Left lung (tissue), 4 donors: ENCODE measurements at regions not wholly inside any gene's neighbourhood (a gene's known extent, or its start where the extent isn't known, plus 50 kb on each side); places are given as distances from the start of the nearest gene placed in this dataset.

Source experiments
- ATAC-seq: fragments of 200-7000 bp; cut with Tn5 transposase; one replicate; pipeline ENCODE4 v1.9.1; 2020; ENCODE audit warnings: moderate library complexity
- DNase-seq, 4 donors: peaks; one replicate each; pipeline ENCODE4 v3.0.0-alpha.2; 2013 to 2020
- H3K27ac ChIP-seq, 2 donors: fragments of 200-600 bp; sonication (generic) in 1 of 2; one replicate each; pipeline versions ENCODE4 v1.5.0 to v1.8.0; 2020 to 2021
- H3K27me3 ChIP-seq, 2 donors: fragments of 200-600 bp; sonication (generic) in 1 of 2; one replicate each; pipeline versions ENCODE4 v1.5.0 to v1.8.0; 2020 to 2021
- H3K36me3 ChIP-seq, 2 donors: fragments of 200-600 bp; sonication (generic) in 1 of 2; one replicate each; pipeline versions ENCODE4 v1.5.0 to v1.8.0; 2020 to 2021
- H3K4me1 ChIP-seq, 2 donors: fragments of 200-600 bp; one replicate each; pipeline ENCODE4 v1.8.0; 2021
- H3K4me3 ChIP-seq, 2 donors: fragments of 200-600 bp; sonication (generic) in 1 of 2; one replicate each; pipeline versions ENCODE4 v1.5.0 to v1.8.0; 2020 to 2021; ENCODE audit warnings: mild to moderate bottlenecking in 1 of 2
- H3K9me3 ChIP-seq, 2 donors: fragments of 200-600 bp; sonication (generic) in 1 of 2; one replicate each; pipeline versions ENCODE4 v1.5.0 to v1.8.0; 2020 to 2021
- intact Hi-C, 2 donors: fragments of 100-400 bp; cut with DNase I; formaldehyde crosslinking; loops; one replicate each; pipeline versions ENCODE4 v1.11.2 to v1.14.2; 2022
- TF ChIP-seq, protein P1 (sequence below), 2 donors: fragments of 200-600 bp; sonication (generic) in 1 of 2; IDR thresholded peaks; one replicate each; pipeline versions ENCODE4 v1.5.0 to v1.8.0; 2021; ENCODE audit warnings: antibody characterized with exemption in 2 of 2
- donor health status: DM: no; HTN: yes; CAD: no.
- donor health status: DM: no; HTN: no; CAD: no.

- no peak overlapping the region for H3K27ac ChIP-seq
- intact Hi-C loops: no loop called here
- TF ChIP-seq, protein P1, sequence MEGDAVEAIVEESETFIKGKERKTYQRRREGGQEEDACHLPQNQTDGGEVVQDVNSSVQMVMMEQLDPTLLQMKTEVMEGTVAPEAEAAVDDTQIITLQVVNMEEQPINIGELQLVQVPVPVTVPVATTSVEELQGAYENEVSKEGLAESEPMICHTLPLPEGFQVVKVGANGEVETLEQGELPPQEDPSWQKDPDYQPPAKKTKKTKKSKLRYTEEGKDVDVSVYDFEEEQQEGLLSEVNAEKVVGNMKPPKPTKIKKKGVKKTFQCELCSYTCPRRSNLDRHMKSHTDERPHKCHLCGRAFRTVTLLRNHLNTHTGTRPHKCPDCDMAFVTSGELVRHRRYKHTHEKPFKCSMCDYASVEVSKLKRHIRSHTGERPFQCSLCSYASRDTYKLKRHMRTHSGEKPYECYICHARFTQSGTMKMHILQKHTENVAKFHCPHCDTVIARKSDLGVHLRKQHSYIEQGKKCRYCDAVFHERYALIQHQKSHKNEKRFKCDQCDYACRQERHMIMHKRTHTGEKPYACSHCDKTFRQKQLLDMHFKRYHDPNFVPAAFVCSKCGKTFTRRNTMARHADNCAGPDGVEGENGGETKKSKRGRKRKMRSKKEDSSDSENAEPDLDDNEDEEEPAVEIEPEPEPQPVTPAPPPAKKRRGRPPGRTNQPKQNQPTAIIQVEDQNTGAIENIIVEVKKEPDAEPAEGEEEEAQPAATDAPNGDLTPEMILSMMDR (IDR thresholded peaks at IDR 0.05): no peak
- H3K36me3 ChIP-seq: no peaks in the 10 kb centered on the region
- peaks cover 0 to 12% of the 10 kb centered on the region in 2 donors for H3K27me3 ChIP-seq
- H3K4me1 ChIP-seq: no peaks in the 10 kb centered on the region
- ATAC-seq: no peak
- no peak overlapping the region for H3K4me3 ChIP-seq
- no peaks in the 10 kb centered on the region for H3K9me3 ChIP-seq
- no peak for DNase-seq
Measured at GRCh38 chr18:47422524-47422923, 171.1 kb upstream of the SKOR2 start.

- ATAC-seq: no peak
- Histone ChIP-seq H3K27ac (no peak overlapping the region), H3K27me3 (peaks cover 0 to 27% of the 10 kb centered on the region in 2 donors), H3K9me3 (no peaks in the 10 kb centered on the region), H3K4me3 (no peak overlapping the region), H3K36me3 (no peaks in the 10 kb centered on the region), H3K4me1 (no peaks in the 10 kb centered on the region)
- no peak for DNase-seq
- intact Hi-C loops: no loop called here
- TF ChIP-seq, protein P1 (IDR thresholded peaks at IDR 0.05): no peak
Measured at GRCh38 chr18:47420130-47420529, 168.7 kb upstream of the SKOR2 start.

DNA sequence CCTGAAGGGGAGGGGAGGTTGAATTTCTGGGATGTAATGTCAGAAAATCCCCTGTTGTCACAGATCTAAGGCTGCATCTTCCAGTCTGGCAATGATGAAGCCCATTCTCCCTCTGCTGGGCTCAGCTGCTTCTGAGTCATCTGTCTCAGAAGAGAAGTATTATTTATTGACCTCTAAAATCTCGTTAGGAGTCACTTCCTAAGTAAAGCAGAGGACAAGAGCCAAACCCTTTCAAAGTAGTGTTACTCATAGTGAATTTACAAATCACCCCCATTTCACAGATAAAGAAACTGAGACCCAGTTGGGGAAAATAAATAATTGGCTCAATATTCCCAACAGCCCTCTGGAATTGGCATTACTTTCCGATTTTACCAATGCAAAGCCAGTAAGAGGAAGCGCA is 167.3 kb upstream of the SKOR2 start:
- TF ChIP-seq, protein P1 (IDR thresholded peaks at IDR 0.05): no peak
- Histone ChIP-seq H3K36me3 (no peaks in the 10 kb centered on the region), H3K4me1 (no peaks in the 10 kb centered on the region), H3K4me3 (no peak overlapping the region), H3K27ac (no peak overlapping the region), H3K27me3 (peaks cover 0 to 27% of the 10 kb centered on the region in 2 donors), H3K9me3 (no peaks in the 10 kb centered on the region)
- no peak for ATAC-seq
- no peak for DNase-seq
- intact Hi-C loops: no loop called here

GRCh38 chr18:47417807-47418206 is 166.3 kb upstream of the SKOR2 start:
- TF ChIP-seq, protein P1 (IDR thresholded peaks at IDR 0.05): no peak
- no peaks in the 10 kb centered on the region for H3K9me3 ChIP-seq
- peak; percentile 44 for ATAC-seq

GRCh38 chr18:47415881-47416280 is 164.4 kb upstream of the SKOR2 start:
- Histone ChIP-seq H3K36me3 (no peaks in the 10 kb centered on the region), H3K9me3 (no peaks in the 10 kb centered on the region), H3K4me1 (no peaks in the 10 kb centered on the region), H3K27me3 (peaks cover 0 to 27% of the 10 kb centered on the region in 2 donors), H3K4me3 (no peak overlapping the region), H3K27ac (no peak overlapping the region)
- no peak for DNase-seq
- no peak for ATAC-seq
- TF ChIP-seq, protein P1 (IDR thresholded peaks at IDR 0.05): no peak
- intact Hi-C loops: no loop called here

More at GRCh38 chr18:47417807-47418206, 166.3 kb upstream of the SKOR2 start:
- Histone ChIP-seq H3K4me1 (no peaks in the 10 kb centered on the region), H3K4me3 (no peak overlapping the region), H3K27me3 (peaks cover 0 to 27% of the 10 kb centered on the region in 2 donors), H3K27ac (no peak overlapping the region), H3K36me3 (no peaks in the 10 kb centered on the region)
- intact Hi-C loops: no loop called here
- DNase-seq: no peak
